IMR-90 (cell line): ENCODE measurements at regions not wholly inside any gene's neighbourhood (a gene's known extent, or its start where the extent isn't known, plus 50 kb on each side); places are given as distances from the start of the nearest gene placed in this dataset.
A peak's percentile ranks its signal among the peaks of the same experiment; 100 is the strongest.

Experiments
- ATAC-seq: fragments of 200-7000 bp; cut with Tn5 transposase; 2 replicates; pipeline ENCODE4 v1.9.1; 2020; ENCODE audit warnings: low read depth, mild to moderate bottlenecking, moderate library complexity
- BruUV-seq: library from RNA; stranded (reverse); fragments of 400-500 nt; replicated peaks from 2 replicates; lab custom pipeline; 2021; lab: Mats Ljungman, UMichigan
- CTCF ChIA-PET: fragments of 300-600 bp; formaldehyde crosslinking; extraction: SDS; loops from one replicate; lab custom pipeline; 2021; ENCODE audit warnings: antibody characterized with exemption; lab: Yijun Ruan, JAX
- POLR2A ChIA-PET: fragments of 300-600 bp; sonication (Branson Sonifier 250); formaldehyde crosslinking; loops from one replicate; lab custom pipeline; 2022; ENCODE audit warnings: antibody characterized with exemption; ENCODE audit not compliant: unreplicated experiment; lab: Charles Lee
- DNase-seq: peaks from one replicate; pipeline ENCODE4 v3.0.0; 2013
- H2AFZ ChIP-seq: replicated peaks from 2 replicates; pipeline ENCODE3; 2013; ENCODE audit warnings: low read length, mild to moderate bottlenecking; ENCODE audit not compliant: poor library complexity
- H2AK5ac ChIP-seq: 2 replicates; pipeline ENCODE4 v1.6.1; 2013; ENCODE audit warnings: low read depth, low read length, inconsistent platforms
- H2AK9ac ChIP-seq: replicated peaks from 2 replicates; pipeline ENCODE3; 2013; ENCODE audit warnings: mild to moderate bottlenecking, low read depth, low read length, moderate library complexity; ENCODE audit not compliant: poor library complexity
- H2BK120ac ChIP-seq: 2 replicates; pipeline ENCODE4 v1.6.1; 2013; ENCODE audit warnings: low read depth, low read length, inconsistent platforms
- H2BK15ac ChIP-seq: 3 replicates; pipeline ENCODE4 v1.6.1; 2013; ENCODE audit warnings: low read depth, low read length, inconsistent platforms
- H2BK20ac ChIP-seq: 2 replicates; pipeline ENCODE4 v1.6.1; 2013; ENCODE audit warnings: low read depth, mild to moderate bottlenecking, inconsistent platforms, low read length, moderate library complexity
- H2BK5ac ChIP-seq: 2 replicates; pipeline ENCODE4 v1.6.1; 2013; ENCODE audit warnings: mild to moderate bottlenecking, low read depth, low read length, inconsistent platforms; ENCODE audit not compliant: poor library complexity, severe bottlenecking
- H3K14ac ChIP-seq: replicated peaks from 2 replicates; pipeline ENCODE4 v1.6.1; 2013; ENCODE audit warnings: low read depth, low read length, inconsistent platforms
- H3K18ac ChIP-seq: 2 replicates; pipeline ENCODE4 v1.6.1; 2013; ENCODE audit warnings: low read depth, low read length, control low read depth
- H3K23ac ChIP-seq: 2 replicates; pipeline ENCODE4 v1.6.1; 2013; ENCODE audit warnings: low read depth, low read length, inconsistent platforms
- H3K27ac ChIP-seq: 2 replicates; pipeline ENCODE4 v1.5.1; 2013; ENCODE audit warnings: mild to moderate bottlenecking, control low read depth, low read length; ENCODE audit not compliant: insufficient read depth
- H3K27me3 ChIP-seq: 2 replicates; pipeline ENCODE4 v1.6.1; 2013; ENCODE audit warnings: low read length; ENCODE audit not compliant: control insufficient read depth, insufficient read depth
- H3K36me3 ChIP-seq: 2 replicates; pipeline ENCODE4 v1.6.1; 2013; ENCODE audit warnings: low read length, mixed read lengths; ENCODE audit not compliant: control insufficient read depth, insufficient read depth
- H3K4ac ChIP-seq: 2 replicates; pipeline ENCODE4 v1.6.1; 2013; ENCODE audit warnings: low read depth, low read length, inconsistent platforms
- H3K4me1 ChIP-seq: 2 replicates; pipeline ENCODE4 v1.6.1; 2013; ENCODE audit warnings: low read length, mixed read lengths; ENCODE audit not compliant: control insufficient read depth, insufficient read depth
- H3K4me2 ChIP-seq: 2 replicates; pipeline ENCODE4 v1.6.1; 2013; ENCODE audit warnings: low read depth, mild to moderate bottlenecking, control low read depth, low read length, moderate library complexity
- H3K4me3 ChIP-seq: 2 replicates; pipeline ENCODE4 v1.5.1; 2013; ENCODE audit warnings: low read depth, mild to moderate bottlenecking, control low read depth, low read length, moderate library complexity; ENCODE audit not compliant: insufficient read depth
- H3K56ac ChIP-seq: 2 replicates; pipeline ENCODE4 v1.6.1; 2013; ENCODE audit warnings: low read length, inconsistent platforms; ENCODE audit not compliant: insufficient read depth; ENCODE audit errors: extremely low read depth
- H3K79me1 ChIP-seq, 2 experiments: 2 replicates each; pipeline ENCODE4 v1.6.1; 2013; ENCODE audit warnings: low read length in 2 of 2, inconsistent platforms in 1 of 2, low read depth in 1 of 2
- H3K9ac ChIP-seq: 2 replicates; pipeline ENCODE4 v1.6.1; 2013; ENCODE audit warnings: low read depth, low read length, control low read depth
- H3K9me1 ChIP-seq: 2 replicates; pipeline ENCODE4 v1.6.1; 2013; ENCODE audit warnings: low read length, inconsistent platforms; ENCODE audit not compliant: insufficient read depth
- H3K9me3 ChIP-seq: 2 replicates; pipeline ENCODE4 v1.6.1; 2013; ENCODE audit warnings: low read length; ENCODE audit not compliant: control insufficient read depth, insufficient read depth
- H4K20me1 ChIP-seq: 2 replicates; pipeline ENCODE4 v1.6.1; 2013; ENCODE audit warnings: low read length, inconsistent platforms; ENCODE audit not compliant: insufficient read depth
- H4K5ac ChIP-seq: 2 replicates; pipeline ENCODE4 v1.6.1; 2013; ENCODE audit warnings: mild to moderate bottlenecking, low read depth, low read length, control low read depth
- H4K8ac ChIP-seq, 2 experiments: 2 replicates each; pipeline ENCODE4 v1.6.1; 2013; ENCODE audit warnings: low read depth in 2 of 2, low read length in 2 of 2, control low read depth in 1 of 2, inconsistent platforms in 1 of 2
- H4K91ac ChIP-seq: 2 replicates; pipeline ENCODE4 v1.6.1; 2013; ENCODE audit warnings: low read depth, low read length, inconsistent platforms; ENCODE audit not compliant: insufficient read depth
- BHLHE40 ChIP-seq: fragments of 150-350 bp; IDR thresholded peaks from 2 replicates; pipeline ENCODE4 v1.6.1; 2016; ENCODE audit warnings: mild to moderate bottlenecking, low read depth, low read length
- CEBPB ChIP-seq: IDR thresholded peaks from 2 replicates; pipeline ENCODE4 v1.6.1; 2012; ENCODE audit warnings: low read depth, low read length, improper control_type of control experiment
- CHD1 ChIP-seq: IDR thresholded peaks from 2 replicates; pipeline ENCODE4 v1.6.1; 2012; ENCODE audit warnings: low read depth, low read length, improper control_type of control experiment
- FOS ChIP-seq: fragments of 150-350 bp; IDR thresholded peaks from 2 replicates; pipeline ENCODE4 v1.6.1; 2016; ENCODE audit warnings: low read depth, low read length
- MAFK ChIP-seq: IDR thresholded peaks from 2 replicates; pipeline ENCODE4 v1.6.1; 2012; ENCODE audit warnings: low read depth, low read length, improper control_type of control experiment
- MAZ ChIP-seq: IDR thresholded peaks from 2 replicates; pipeline ENCODE4 v1.6.1; 2012; ENCODE audit warnings: low read depth, mild to moderate bottlenecking, low read length, improper control_type of control experiment, moderate library complexity, borderline replicate concordance
- MXI1 ChIP-seq: IDR thresholded peaks from 2 replicates; pipeline ENCODE4 v1.6.1; 2012; ENCODE audit warnings: low read depth, mild to moderate bottlenecking, low read length, moderate library complexity, borderline replicate concordance
- NFE2L2 ChIP-seq: fragments of 150-350 bp; IDR thresholded peaks from 2 replicates; pipeline ENCODE4 v1.6.1; 2016; ENCODE audit warnings: low read depth, mild to moderate bottlenecking, low read length
- POLR2A ChIP-seq: IDR thresholded peaks from 2 replicates; pipeline ENCODE4 v1.6.1; 2012; ENCODE audit warnings: mild to moderate bottlenecking, low read depth, low read length
- RAD21 ChIP-seq: IDR thresholded peaks from 2 replicates; pipeline ENCODE4 v1.6.1; 2012; ENCODE audit warnings: low read length, improper control_type of control experiment
- RCOR1 ChIP-seq: IDR thresholded peaks from 2 replicates; pipeline ENCODE4 v1.6.1; 2012; ENCODE audit warnings: mild to moderate bottlenecking, low read length, improper control_type of control experiment; ENCODE audit not compliant: insufficient replicate concordance
- RFX5 ChIP-seq: IDR thresholded peaks from 2 replicates; pipeline ENCODE4 v1.8.0; 2012; ENCODE audit warnings: low read depth, mild to moderate bottlenecking, low read length, moderate library complexity
- SMC3 ChIP-seq: fragments of 150-350 bp; IDR thresholded peaks from 2 replicates; pipeline ENCODE4 v1.6.1; 2016; ENCODE audit warnings: low read depth, mild to moderate bottlenecking, antibody characterized with exemption, low read length, moderate library complexity
- USF2 ChIP-seq: fragments of 150-350 bp; IDR thresholded peaks from 2 replicates; pipeline ENCODE4 v1.6.1; 2017; ENCODE audit warnings: mild to moderate bottlenecking, antibody characterized with exemption, low read length, low read depth
- whole genome bisulfite sequencing, 2 experiments: methylation state at CpG; one replicate each; pipeline versions ENCODE4 v1.1.5 to v1.1.7; 2013; ENCODE audit warnings: missing lambda C conversion rate in 2 of 2; ENCODE audit not compliant: insufficient read length in 1 of 2; ENCODE audit errors: extremely low coverage in 2 of 2; 5-methylcytosine and 5-hydroxymethylcytosine counted together
- dilution Hi-C: fragments of 300-500 bp; cut with HindIII; formaldehyde crosslinking; loops from one replicate; pipeline ENCODE4 v1.14.3; 2018; ENCODE audit warnings: low sequenced_read_pairs; ENCODE audit not compliant: unreplicated experiment
- in situ Hi-C: fragments of 300-500 bp; cut with MboI; formaldehyde crosslinking; loops from 3 replicates; pipeline ENCODE4 v1.14.3; 2019; ENCODE audit warnings: low sequenced_read_pairs, inconsistent platforms, mixed read lengths
- intact Hi-C: fragments of 100-400 bp; cut with micrococcal nuclease; formaldehyde crosslinking; loops from 2 replicates; pipeline ENCODE4 v1.10.0; 2022
- TF ChIP-seq, protein P1 (sequence below): conservative IDR thresholded peaks from 2 replicates; pipeline ENCODE4 v1.5.1; 2012; ENCODE audit warnings: mild to moderate bottlenecking, low read depth, low read length, improper control_type of control experiment
- TF ChIP-seq, protein P2 (sequence below): fragments of 150-350 bp; IDR thresholded peaks from 2 replicates; pipeline ENCODE4 v1.6.1; 2016; ENCODE audit warnings: low read depth, mild to moderate bottlenecking, low read length, moderate library complexity, borderline replicate concordance

GRCh38 chr3:66555214-66555844 is 54.5 kb upstream of the LRIG1 start:
- no peak overlapping the region for H3K4me3 ChIP-seq
- H2BK20ac ChIP-seq, result peak overlapping the region; percentile 8; the same call in 1 of the 2 replicates
- H3K4ac ChIP-seq, result peak overlapping the region; percentile 22; the same call in 1 of the 2 replicates
- CTCF ChIA-PET, result interaction anchor here (0.6 kb wide), 1 partner anchor 184 kb away, joined by 3 read pairs; no protein-coding TSS in a partner anchor
- no peak overlapping the region for H3K56ac ChIP-seq
- no peak overlapping the region for H2BK120ac ChIP-seq
- H3K79me1 ChIP-seq, result no peaks in the 10 kb centered on the region
- peaks cover 6% of the 10 kb centered on the region for H3K9me1 ChIP-seq
- no peaks in the 10 kb centered on the region for H4K20me1 ChIP-seq
- no CpG with 5 or more reads among the region's 4 CpGs for WGBS, 2 experiments
- no peak overlapping the region for H3K9ac ChIP-seq
- no peak overlapping the region for H2BK15ac ChIP-seq
- in situ Hi-C loops (no loop called here), dilution Hi-C loops (no loop called here), intact Hi-C loops (no loop called here)
- no peak overlapping the region for H3K4me2 ChIP-seq
- no peak overlapping the region for H4K5ac ChIP-seq
- ATAC-seq (no peak), DNase-seq (no peak)
- no peak overlapping the region for H2AK9ac ChIP-seq
- H3K14ac ChIP-seq, result no peak overlapping the region
- H2BK5ac ChIP-seq, result no peak overlapping the region
- no TSS peak for BruUV-seq
- H3K27ac ChIP-seq, result no peak overlapping the region
- H2AFZ ChIP-seq, result no peak overlapping the region
- H3K23ac ChIP-seq, result no peak overlapping the region
- H4K8ac ChIP-seq, result no peak overlapping the region
- no peak for TF ChIP-seq MAFK
- TF ChIP-seq RAD21, result no peak
- no peak for TF ChIP-seq RCOR1
- no peak for TF ChIP-seq MAZ
- no peak for TF ChIP-seq MXI1
- TF ChIP-seq RFX5, result no peak
- no peak for TF ChIP-seq CHD1
- TF ChIP-seq, protein P1, sequence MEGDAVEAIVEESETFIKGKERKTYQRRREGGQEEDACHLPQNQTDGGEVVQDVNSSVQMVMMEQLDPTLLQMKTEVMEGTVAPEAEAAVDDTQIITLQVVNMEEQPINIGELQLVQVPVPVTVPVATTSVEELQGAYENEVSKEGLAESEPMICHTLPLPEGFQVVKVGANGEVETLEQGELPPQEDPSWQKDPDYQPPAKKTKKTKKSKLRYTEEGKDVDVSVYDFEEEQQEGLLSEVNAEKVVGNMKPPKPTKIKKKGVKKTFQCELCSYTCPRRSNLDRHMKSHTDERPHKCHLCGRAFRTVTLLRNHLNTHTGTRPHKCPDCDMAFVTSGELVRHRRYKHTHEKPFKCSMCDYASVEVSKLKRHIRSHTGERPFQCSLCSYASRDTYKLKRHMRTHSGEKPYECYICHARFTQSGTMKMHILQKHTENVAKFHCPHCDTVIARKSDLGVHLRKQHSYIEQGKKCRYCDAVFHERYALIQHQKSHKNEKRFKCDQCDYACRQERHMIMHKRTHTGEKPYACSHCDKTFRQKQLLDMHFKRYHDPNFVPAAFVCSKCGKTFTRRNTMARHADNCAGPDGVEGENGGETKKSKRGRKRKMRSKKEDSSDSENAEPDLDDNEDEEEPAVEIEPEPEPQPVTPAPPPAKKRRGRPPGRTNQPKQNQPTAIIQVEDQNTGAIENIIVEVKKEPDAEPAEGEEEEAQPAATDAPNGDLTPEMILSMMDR, result no peak
- no peak for TF ChIP-seq USF2
- no peak for TF ChIP-seq BHLHE40
- TF ChIP-seq POLR2A, result no peak
- TF ChIP-seq FOS, result no peak
- TF ChIP-seq, protein P2, sequence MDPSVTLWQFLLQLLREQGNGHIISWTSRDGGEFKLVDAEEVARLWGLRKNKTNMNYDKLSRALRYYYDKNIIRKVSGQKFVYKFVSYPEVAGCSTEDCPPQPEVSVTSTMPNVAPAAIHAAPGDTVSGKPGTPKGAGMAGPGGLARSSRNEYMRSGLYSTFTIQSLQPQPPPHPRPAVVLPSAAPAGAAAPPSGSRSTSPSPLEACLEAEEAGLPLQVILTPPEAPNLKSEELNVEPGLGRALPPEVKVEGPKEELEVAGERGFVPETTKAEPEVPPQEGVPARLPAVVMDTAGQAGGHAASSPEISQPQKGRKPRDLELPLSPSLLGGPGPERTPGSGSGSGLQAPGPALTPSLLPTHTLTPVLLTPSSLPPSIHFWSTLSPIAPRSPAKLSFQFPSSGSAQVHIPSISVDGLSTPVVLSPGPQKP, result no peak
- no peak for TF ChIP-seq SMC3
- no peak for TF ChIP-seq CEBPB
- no peak for TF ChIP-seq NFE2L2
- H3K4me1 ChIP-seq, result no peaks in the 10 kb centered on the region
- no peak overlapping the region for H2AK5ac ChIP-seq
- H3K27me3 ChIP-seq, result no peaks in the 10 kb centered on the region
- peaks cover 3% of the 10 kb centered on the region; the same call in 1 of the 2 replicates for H3K9me3 ChIP-seq
- no peaks in the 10 kb centered on the region for H3K36me3 ChIP-seq
- no peak overlapping the region for H4K91ac ChIP-seq
- POLR2A ChIA-PET, result no interaction called here
- 0 out of 2 replicates have a peak overlapping the region, but pooled peaks have one; percentile 47 for H3K18ac ChIP-seq
